ENCODE measurements at regions not wholly inside any gene's neighbourhood (a gene's known extent, or its start where the extent isn't known, plus 50 kb on each side); places are given as distances from the start of the nearest gene placed in this dataset.
"Not testable (repeated sequence)": the region's sequence is repeated elsewhere in the genome, so short reads cannot be mapped to it uniquely, and the experiment has no call there.

DNA sequence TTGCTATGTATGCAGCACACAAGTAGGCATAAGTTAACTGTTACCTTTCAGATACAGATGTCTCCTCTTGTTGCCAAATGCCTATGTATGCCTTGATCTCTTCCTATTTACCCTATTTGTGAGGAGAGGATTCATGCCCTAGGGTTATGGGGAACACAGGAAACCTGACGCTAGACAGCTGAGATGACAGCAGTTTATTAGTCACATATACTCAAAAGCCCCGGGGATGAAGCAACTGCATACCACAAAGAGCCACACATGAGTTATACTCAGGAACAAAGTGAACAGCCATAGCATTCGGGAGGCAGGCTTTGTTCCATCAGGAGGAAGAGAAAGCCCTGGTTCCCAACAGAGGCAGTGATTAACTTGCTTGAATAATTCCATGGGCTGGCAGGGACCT, 1011.7 kb upstream of the PCDH7 start:
- no peak for DNase-seq (ENCODE audit: low spot score)

DNA sequence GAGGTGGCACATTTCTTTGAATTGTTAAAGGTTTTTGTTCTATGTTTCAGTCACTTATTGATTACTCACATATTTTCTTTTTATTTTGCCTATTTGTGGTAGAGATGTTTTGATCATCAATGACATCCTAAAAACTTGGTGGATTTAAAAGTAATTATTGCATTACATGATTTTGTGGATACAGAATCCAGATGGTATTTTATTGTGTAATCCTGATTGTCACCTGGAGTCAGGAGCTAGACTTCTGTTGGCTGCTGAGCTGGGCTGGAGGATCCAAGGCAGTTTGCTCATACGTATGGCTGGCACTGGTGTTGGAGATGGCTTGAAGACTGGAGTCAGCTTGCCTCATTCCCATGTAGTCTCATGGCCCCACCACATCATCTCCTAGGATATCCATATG, 1009.6 kb upstream of the PCDH7 start:
- no peak for DNase-seq (ENCODE audit: low spot score)

DNA sequence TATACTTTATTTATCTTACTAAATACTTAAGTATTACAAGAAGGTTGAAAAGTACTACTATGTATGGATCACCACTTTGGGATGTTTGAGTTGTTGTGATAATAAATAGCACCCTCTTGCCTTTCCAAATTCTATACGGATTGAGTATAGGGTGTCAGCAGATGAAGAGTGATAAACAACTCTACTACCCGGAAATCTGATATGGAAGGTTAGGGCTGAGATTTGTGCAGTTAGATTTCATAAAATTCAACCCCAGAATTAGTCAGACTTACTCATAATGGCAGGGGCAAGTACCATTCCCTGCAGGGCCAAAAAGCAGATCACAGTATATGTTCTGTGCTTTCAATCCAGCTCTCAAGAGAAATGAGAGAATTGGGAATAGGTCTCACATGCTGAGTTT, 1008.9 kb upstream of the PCDH7 start:
- DNase-seq (ENCODE audit: low spot score): no peak

DNA sequence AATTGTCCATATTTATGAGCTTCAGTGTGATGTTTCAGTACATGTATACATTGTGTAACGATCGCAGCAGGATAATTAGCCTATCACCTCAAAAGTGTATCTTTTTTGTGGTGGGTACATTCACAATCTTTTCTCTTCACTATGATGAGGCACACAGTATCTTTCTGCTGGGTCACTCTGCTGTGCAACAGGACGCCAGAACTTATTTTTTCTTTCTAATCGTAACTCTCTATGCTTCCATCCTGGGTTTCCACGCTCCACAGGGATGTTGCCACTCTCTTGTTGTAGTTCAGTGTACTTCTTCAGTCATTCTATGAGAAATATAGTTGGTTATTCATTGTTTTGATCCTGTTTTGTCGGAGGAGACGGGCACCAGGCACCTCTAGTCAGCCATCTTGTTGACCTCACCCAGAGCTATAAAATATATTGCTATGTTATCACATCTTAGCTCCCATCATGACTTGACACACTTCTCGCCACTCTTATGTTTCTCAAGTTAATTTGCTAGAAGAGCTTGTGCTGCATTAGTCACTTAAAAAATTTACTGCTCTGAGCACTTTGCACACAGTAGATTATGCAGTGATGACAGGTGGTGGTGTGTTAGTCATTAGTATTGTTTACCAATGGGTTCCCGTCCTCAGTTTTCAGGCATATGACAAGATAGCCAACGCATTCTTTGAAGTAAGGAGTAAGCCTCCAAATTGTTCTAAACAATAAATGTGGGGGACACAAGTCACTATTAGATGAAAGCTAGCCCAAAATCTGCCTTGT, 1002.7 kb upstream of the PCDH7 start:
- no peak for DNase-seq (ENCODE audit: low spot score)

GRCh38 chr4:29718136-29718535, 1002.0 kb upstream of the PCDH7 start:
- DNase-seq (ENCODE audit: low spot score): no peak

DNA sequence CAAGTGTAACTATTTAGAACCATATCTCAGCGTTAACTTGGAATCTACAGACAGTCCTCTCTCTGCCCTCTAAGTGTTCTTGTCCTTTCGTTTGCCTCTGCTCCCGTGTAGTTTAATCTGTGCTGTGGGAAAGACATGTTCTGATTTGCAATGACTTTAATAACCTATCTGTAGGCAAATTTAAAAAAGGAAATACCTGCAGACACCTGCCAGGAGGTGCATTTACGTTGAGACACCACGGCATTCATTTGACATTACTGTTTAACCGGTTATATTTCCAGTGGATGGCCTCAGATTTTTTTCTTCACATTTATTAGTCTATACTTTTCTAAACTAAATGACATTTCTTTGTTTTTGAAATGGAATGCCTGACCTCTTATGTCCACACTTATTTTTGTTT, 997.9 kb upstream of the PCDH7 start:
- no peak for DNase-seq (ENCODE audit: low spot score)

DNA sequence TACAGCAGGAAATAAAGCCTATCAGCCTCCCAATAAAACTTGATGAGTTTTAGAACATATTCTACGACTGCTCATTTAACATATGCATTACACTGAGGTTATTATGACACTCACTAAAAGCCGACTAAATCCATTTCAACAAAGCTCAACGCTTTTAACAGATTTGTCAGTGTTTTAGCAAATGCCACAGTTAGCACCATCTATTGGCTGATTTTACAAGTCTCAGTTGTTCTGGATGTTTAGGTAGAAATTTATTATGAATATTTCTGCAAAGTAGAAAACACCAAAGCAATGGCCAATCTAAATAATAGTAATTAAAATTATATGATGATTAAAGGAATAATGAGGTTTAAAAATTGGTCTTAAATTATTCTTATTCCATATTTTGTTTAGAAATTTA, 993.2 kb upstream of the PCDH7 start:
- no peak for DNase-seq (ENCODE audit: low spot score)

DNA sequence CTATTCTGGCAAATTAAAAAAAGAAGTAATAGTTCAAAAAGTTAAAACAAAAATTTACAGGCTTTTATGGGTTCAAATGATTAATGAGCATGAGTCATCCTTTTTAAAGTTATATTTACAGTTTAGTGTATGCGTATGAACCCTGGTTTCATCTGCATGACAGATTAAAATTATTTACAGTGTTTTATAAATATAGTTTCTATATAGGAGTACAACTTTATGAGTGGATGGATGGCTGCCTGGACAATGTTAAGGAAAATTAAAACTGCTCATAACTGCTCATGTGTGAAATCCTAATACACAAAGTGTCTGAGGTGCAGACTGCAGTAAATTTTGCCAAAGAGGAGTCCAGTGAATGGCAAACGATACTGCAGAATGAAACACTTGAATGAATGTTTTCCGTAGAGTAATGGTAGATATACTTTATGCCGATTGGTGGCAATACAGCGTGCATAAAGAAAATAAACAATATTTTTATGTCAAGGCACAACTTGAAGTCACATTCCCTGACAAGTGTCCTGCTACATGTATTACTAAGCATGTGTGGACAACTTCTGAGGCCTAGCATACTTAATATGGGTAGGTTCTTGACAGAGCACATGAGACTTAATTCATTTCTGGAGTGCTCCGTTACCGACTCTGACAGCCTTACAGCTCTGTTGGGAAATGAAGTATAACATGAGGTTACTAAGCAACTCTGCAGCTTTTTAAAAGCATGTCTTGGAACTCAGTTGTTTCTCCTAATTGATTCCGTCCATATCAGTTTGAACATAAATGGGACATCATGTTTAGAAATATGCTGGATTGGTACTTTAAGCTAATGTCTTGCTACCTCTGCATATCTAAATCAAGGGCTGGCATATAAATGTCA, 985.6 kb upstream of the PCDH7 start:
- no peak for DNase-seq (ENCODE audit: low spot score)

DNA sequence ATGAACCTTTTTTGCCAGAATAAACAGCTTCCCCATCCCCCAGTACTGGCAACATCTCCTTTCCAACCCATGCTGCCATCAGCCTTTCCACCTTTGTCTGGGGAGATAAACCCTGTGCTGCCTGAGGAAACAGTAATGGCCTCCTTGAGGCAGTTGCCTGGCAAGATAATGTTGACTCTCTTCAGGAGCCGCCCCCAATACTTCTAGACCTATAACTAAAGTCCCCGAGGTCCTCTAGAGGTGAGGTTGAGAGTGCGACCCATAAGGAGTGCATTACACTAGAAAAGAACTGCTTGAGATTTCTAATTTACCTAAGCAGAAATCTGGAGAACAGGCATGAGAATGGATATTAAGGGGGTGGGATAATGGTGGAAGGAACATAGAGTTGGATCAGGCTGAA, 963.2 kb upstream of the PCDH7 start:
- DNase-seq (ENCODE audit: low spot score): no peak

DNA sequence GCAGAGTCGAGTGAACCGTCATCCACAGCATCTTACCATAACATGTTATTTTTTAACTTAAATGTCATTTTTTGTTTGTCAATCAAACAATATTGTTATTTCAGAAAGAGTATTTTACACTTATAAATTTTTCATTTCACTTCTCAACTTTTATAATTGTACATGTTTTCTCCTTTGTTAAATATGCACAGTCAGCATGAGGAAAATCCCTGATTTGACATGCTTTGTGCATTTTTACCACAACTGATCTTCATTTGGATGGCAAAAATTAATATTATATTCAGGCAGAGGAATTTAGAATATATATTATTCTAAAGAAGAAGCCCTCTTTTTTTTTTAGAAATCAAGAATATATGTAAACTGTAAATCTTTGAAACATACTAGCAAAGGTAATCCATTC, 958.0 kb upstream of the PCDH7 start:
- DNase-seq (ENCODE audit: low spot score): no peak

DNA sequence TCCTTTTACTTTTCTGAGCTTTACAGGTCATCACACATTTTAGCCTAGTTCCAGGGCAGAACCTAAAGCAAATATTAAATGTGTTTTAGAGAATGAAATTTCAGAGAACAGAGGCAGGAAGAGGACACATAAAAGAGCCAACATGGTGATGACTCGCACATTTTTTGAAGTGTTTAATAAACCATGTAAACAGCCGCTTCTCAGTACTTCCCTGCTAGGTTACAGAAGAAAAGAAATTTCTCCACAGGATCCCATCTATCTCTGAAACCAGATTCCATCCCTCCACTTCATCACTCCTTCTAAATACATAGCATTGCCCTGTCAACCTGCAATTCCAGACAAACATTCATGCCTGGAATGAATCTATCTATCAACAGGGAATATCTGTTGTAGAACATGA, 949.5 kb upstream of the PCDH7 start:
- no peak for DNase-seq (ENCODE audit: low spot score)

DNA sequence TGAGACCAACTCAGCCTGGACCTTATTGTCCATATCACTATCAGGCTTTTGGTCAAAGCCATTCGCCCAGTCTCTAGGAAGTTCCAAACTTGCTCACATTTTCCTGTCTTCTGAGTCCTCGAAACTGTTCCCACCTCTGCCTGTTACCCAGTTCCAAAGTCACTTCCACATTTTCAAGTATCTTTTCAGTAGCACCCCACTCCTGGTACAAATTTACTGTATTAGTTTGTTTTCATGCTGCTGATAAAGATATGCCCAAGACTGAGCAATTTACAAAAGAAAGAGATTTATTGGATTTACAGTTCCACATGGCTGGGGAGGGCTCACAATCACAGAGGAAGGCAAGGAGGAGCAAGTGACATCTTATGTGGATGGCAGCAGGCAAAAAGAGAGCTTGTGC, 932.0 kb upstream of the PCDH7 start:
- not testable (repeated sequence) for DNase-seq (ENCODE audit: low spot score)

GRCh38 chr4:29805245-29805644, 914.9 kb upstream of the PCDH7 start:
- DNase-seq (ENCODE audit: low spot score): no peak

DNA sequence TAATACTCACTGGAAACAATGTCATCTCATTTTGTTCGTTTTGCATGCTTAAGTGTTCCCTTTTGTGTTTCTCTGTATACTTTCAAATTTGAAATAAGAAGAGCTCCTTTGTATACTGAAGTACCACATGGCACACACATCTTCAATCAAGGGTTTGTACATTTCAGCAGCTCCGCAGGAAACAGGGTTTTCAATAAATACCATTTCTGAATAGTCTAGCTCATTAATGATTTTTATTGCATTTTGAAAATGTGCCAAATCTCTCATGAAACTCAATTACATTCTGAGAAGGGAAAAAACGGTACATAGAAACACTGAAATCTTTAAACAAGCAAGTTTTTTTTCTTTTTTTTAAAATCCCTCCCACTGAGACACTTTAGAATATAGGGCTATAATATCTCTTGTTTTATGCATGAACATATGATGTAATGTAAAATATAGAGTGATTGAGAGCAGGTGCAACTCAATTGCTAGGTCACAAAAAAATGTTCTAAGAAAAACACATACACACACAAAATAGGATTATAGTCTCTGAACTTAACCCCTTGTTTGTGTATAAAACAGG, 914.2 kb upstream of the PCDH7 start:
- no peak for DNase-seq (ENCODE audit: low spot score)

GRCh38 chr4:29817961-29818360, 902.2 kb upstream of the PCDH7 start:
- no peak for DNase-seq (ENCODE audit: low spot score)

GRCh38 chr4:29829067-29829466, 891.1 kb upstream of the PCDH7 start:
- no peak for DNase-seq (ENCODE audit: low spot score)

- DNase-seq (ENCODE audit: low spot score): no peak
Observed at GRCh38 chr4:29852537-29852936, 867.6 kb upstream of the PCDH7 start.

- no peak for DNase-seq (ENCODE audit: low spot score)
Observed at GRCh38 chr4:29853833-29854232, 866.3 kb upstream of the PCDH7 start.

- DNase-seq (ENCODE audit: low spot score): no peak
Observed at GRCh38 chr4:29861307-29861706, 858.9 kb upstream of the PCDH7 start.

DNA sequence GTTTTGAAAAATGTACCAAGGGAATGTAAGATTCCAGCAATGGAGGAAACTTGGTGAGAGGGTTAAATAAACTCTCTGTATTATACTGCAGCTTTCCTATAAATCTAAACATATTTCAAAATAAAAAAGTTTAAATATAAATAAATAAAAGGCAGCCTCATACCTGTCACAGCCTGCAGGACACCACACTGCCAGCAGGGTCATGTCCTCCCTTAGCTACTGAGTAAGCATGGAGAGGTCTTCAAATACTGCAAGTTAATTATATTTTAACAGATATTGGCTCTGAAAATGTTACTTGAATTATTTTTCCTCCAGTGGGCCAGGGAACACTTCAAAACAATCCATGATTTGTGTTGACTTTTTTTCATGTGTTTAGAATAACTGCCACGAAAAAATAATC, 852.8 kb upstream of the PCDH7 start:
- DNase-seq (ENCODE audit: low spot score): no peak

DNA sequence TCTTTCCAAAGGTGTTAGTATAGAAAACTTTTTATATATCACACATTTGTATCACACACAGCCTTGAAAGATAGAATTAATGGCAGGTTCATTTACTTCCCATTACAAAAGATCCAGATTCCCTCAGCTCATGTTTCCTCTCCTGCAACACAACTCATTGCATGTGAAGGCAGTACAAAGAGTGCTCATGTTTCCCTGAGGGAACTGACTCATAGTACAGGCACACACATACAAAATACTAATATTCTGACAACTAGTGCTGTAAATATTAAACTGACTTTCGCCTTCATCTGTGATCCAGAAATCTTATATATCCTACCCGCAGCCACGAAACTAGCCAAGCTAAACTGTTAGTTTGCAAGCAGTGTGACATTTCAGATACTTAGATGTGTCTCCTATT, 819.8 kb upstream of the PCDH7 start:
- DNase-seq (ENCODE audit: low spot score): no peak

- no peak for DNase-seq (ENCODE audit: low spot score)
Observed at GRCh38 chr4:29908276-29908675, 811.9 kb upstream of the PCDH7 start.

DNA sequence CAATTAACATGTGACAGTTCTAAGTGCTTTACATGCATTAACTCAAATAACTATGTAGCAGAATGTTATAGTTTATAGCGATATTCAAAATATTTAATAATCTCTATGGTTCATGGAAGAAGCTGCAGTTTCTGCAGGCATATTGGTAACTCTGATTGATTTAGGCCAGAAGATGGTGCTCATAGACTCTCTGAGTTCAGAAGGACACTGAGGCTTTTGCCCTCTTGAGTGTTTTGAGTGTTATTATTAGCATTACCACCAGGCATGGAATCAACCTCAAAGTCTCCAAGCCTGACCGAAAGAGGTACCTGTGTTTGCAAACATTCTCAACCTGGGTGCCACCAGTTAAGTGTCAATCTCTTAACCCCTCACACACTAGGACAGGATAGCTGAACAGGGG, 792.3 kb upstream of the PCDH7 start:
- DNase-seq (ENCODE audit: low spot score): no peak
